HEK293 (cell line): ENCODE measurements at regions not wholly inside any gene's neighbourhood (a gene's known extent, or its start where the extent isn't known, plus 50 kb on each side); places are given as distances from the start of the nearest gene placed in this dataset.

Experiments
- CTCF ChIA-PET: fragments of 350-600 bp; formaldehyde crosslinking; extraction: SDS; loops from one replicate; lab custom pipeline; 2021; ENCODE audit warnings: antibody characterized with exemption; lab: Yijun Ruan, JAX
- POLR2A ChIA-PET: fragments of 300-600 bp; formaldehyde crosslinking; extraction: SDS; loops from one replicate; lab custom pipeline; 2020; ENCODE audit warnings: antibody characterized with exemption, inconsistent platforms; lab: Yijun Ruan, JAX
- H3K27ac ChIP-seq: fragments of 200-500 bp; sonication (Bioruptor generic); 2 replicates; pipeline ENCODE4 v1.5.1; 2014; ENCODE audit warnings: low read depth, low read length, control low read depth, inconsistent platforms; ENCODE audit errors: extremely low read depth
- H3K36me3 ChIP-seq, 2 experiments: fragments of 200-500 bp in 1 of 2; sonication (Bioruptor generic) in 1 of 2; 1 replicate in 1 of 2; 2 replicates in 1 of 2; pipeline ENCODE4 v1.5.1; 2014 to 2017; ENCODE audit warnings: inconsistent platforms in 2 of 2, low read length in 2 of 2; ENCODE audit not compliant: control insufficient read depth in 2 of 2, insufficient read depth in 1 of 2
- H3K4me1 ChIP-seq: fragments of 200-500 bp; sonication (Bioruptor generic); 2 replicates; pipeline ENCODE4 v1.5.1; 2014; ENCODE audit warnings: mild to moderate bottlenecking, low read length, inconsistent platforms; ENCODE audit not compliant: control insufficient read depth, insufficient read depth
- H3K4me3 ChIP-seq: 2 replicates; pipeline ENCODE4 v1.5.1; 2011; ENCODE audit warnings: low read depth, mild to moderate bottlenecking, control low read depth, low read length, moderate library complexity
- H3K9me3 ChIP-seq: fragments of 200-500 bp; sonication (Bioruptor generic); 2 replicates; pipeline ENCODE4 v1.5.1; 2014; ENCODE audit warnings: low read depth, low read length, inconsistent platforms; ENCODE audit not compliant: control insufficient read depth, insufficient read depth
- FEZF1 ChIP-seq: fragments of 450-650 bp; formaldehyde crosslinking; IDR thresholded peaks from 2 replicates; pipeline ENCODE4 v1.5.1; 2016; ENCODE audit warnings: missing biosample characterization, missing genetic modification characterization
- KLF10 ChIP-seq: fragments of 450-650 bp; IDR thresholded peaks from 2 replicates; pipeline ENCODE4 v1.5.1; 2018; ENCODE audit warnings: missing biosample characterization, mild to moderate bottlenecking, missing genetic modification characterization
- REPIN1 ChIP-seq: fragments of 450-650 bp; formaldehyde crosslinking; IDR thresholded peaks from 2 replicates; pipeline ENCODE4 v1.5.1; 2017; ENCODE audit warnings: missing biosample characterization, missing genetic modification characterization, low read depth
- SCRT1 ChIP-seq: fragments of 450-650 bp; formaldehyde crosslinking; IDR thresholded peaks from 2 replicates; pipeline ENCODE4 v1.5.1; 2016; ENCODE audit warnings: missing biosample characterization, missing genetic modification characterization, borderline replicate concordance
- SETDB1 ChIP-seq: IDR thresholded peaks from one replicate; pipeline ENCODE4 v1.6.1; 2017; ENCODE audit warnings: mild to moderate bottlenecking, low read length, moderate library complexity, mixed read lengths; ENCODE audit not compliant: insufficient read length
- ZNF138 ChIP-seq: fragments of 450-650 bp; formaldehyde crosslinking; IDR thresholded peaks from 2 replicates; pipeline ENCODE4 v1.5.1; 2016; ENCODE audit warnings: missing biosample characterization, missing genetic modification characterization, borderline replicate concordance
- ZNF19 ChIP-seq: fragments of 450-650 bp; formaldehyde crosslinking; IDR thresholded peaks from 2 replicates; pipeline ENCODE4; 2016; ENCODE audit warnings: missing biosample characterization, missing genetic modification characterization, low read depth
- ZNF2 ChIP-seq: fragments of 450-650 bp; formaldehyde crosslinking; IDR thresholded peaks from 2 replicates; pipeline ENCODE4 v1.5.1; 2016; ENCODE audit warnings: missing biosample characterization, missing genetic modification characterization
- ZNF350 ChIP-seq: fragments of 450-650 bp; formaldehyde crosslinking; IDR thresholded peaks from 2 replicates; pipeline ENCODE4 v1.5.0; 2017; ENCODE audit warnings: missing biosample characterization, mild to moderate bottlenecking, missing genetic modification characterization
- ZNF404 ChIP-seq: fragments of 450-650 bp; formaldehyde crosslinking; IDR thresholded peaks from 2 replicates; pipeline ENCODE4 v1.5.1; 2017; ENCODE audit warnings: missing biosample characterization, missing genetic modification characterization
- ZNF623 ChIP-seq: fragments of 450-650 bp; formaldehyde crosslinking; IDR thresholded peaks from 2 replicates; pipeline ENCODE4 v1.5.1; 2016; ENCODE audit warnings: missing biosample characterization, missing genetic modification characterization
- ZNF664 ChIP-seq: fragments of 450-650 bp; formaldehyde crosslinking; IDR thresholded peaks from 2 replicates; pipeline ENCODE4 v1.5.1; 2016; ENCODE audit warnings: missing biosample characterization, missing genetic modification characterization
- ZSCAN30 ChIP-seq: fragments of 450-650 bp; IDR thresholded peaks from 2 replicates; pipeline ENCODE4 v1.5.1; 2018; ENCODE audit warnings: missing biosample characterization, mild to moderate bottlenecking, missing genetic modification characterization, moderate library complexity
- ZXDB ChIP-seq: fragments of 450-650 bp; formaldehyde crosslinking; IDR thresholded peaks from 2 replicates; pipeline ENCODE4 v1.5.1; 2016; ENCODE audit warnings: missing biosample characterization, missing genetic modification characterization
- TF ChIP-seq, protein P1 (sequence below): fragments of 450-650 bp; formaldehyde crosslinking; IDR thresholded peaks from 2 replicates; pipeline ENCODE4 v1.5.1; 2016; ENCODE audit warnings: missing biosample characterization, missing genetic modification characterization
- TF ChIP-seq, protein P2 (sequence below): fragments of 450-650 bp; formaldehyde crosslinking; IDR thresholded peaks from 2 replicates; pipeline ENCODE4 v1.5.1; 2016; ENCODE audit warnings: missing biosample characterization, missing genetic modification characterization
- TF ChIP-seq, protein P3 (sequence below): fragments of 450-650 bp; formaldehyde crosslinking; IDR thresholded peaks from 2 replicates; pipeline ENCODE4 v1.5.1; 2017; ENCODE audit warnings: missing biosample characterization, missing genetic modification characterization
- TF ChIP-seq, protein P4 (sequence below): fragments of 450-650 bp; formaldehyde crosslinking; IDR thresholded peaks from 2 replicates; pipeline ENCODE4 v1.5.1; 2016; ENCODE audit warnings: missing biosample characterization, missing genetic modification characterization
- TF ChIP-seq, protein P5 (sequence below): fragments of 450-650 bp; formaldehyde crosslinking; IDR thresholded peaks from 2 replicates; pipeline ENCODE4 v1.5.1; 2016; ENCODE audit warnings: missing biosample characterization, missing genetic modification characterization
- TF ChIP-seq, protein P6 (sequence below): IDR thresholded peaks from 2 replicates; pipeline ENCODE4 v1.6.1; 2011; ENCODE audit warnings: mild to moderate bottlenecking, low read depth, low read length, borderline replicate concordance
- TF ChIP-seq, protein P7 (sequence below): fragments of 450-650 bp; formaldehyde crosslinking; IDR thresholded peaks from 2 replicates; pipeline ENCODE4 v1.5.1; 2016; ENCODE audit warnings: missing biosample characterization, missing genetic modification characterization
- TF ChIP-seq, protein P8 (sequence below): fragments of 450-650 bp; formaldehyde crosslinking; IDR thresholded peaks from 2 replicates; pipeline ENCODE4 v1.5.1; 2017; ENCODE audit warnings: missing biosample characterization, missing genetic modification characterization

DNA sequence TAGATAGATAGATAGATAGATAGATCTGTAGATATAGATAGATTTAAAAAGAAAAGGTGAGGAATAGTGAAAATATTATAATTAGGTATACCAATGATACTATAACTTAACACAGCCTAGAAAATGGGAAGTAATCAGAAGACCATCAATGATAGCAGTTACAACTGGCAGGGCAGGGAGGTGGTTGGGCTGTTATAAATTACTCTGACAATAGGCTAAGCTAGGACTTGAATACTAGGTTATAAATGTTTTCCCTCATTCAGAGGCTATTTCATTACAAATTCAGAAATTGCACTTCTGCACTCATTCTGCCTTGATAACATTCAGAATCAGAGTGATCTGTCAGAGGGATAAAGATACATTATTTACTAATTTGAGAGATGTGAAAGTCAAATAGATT lies 273.4 kb upstream of the PLD5 start:
- Histone ChIP-seq H3K4me1 (no peaks in the 10 kb centered on the region), H3K36me3 (no peaks in the 10 kb centered on the region), H3K9me3 (no peaks in the 10 kb centered on the region), H3K4me3 (no peak overlapping the region), H3K27ac (no peak overlapping the region)
- POLR2A ChIA-PET: no interaction called here
- TF ChIP-seq ZNF350 (tag by site-specific recombination): no peak
- TF ChIP-seq ZSCAN30 (tag by site-specific recombination): no peak
- TF ChIP-seq ZNF2 (tag by site-specific recombination): no peak
- TF ChIP-seq, protein P1, sequence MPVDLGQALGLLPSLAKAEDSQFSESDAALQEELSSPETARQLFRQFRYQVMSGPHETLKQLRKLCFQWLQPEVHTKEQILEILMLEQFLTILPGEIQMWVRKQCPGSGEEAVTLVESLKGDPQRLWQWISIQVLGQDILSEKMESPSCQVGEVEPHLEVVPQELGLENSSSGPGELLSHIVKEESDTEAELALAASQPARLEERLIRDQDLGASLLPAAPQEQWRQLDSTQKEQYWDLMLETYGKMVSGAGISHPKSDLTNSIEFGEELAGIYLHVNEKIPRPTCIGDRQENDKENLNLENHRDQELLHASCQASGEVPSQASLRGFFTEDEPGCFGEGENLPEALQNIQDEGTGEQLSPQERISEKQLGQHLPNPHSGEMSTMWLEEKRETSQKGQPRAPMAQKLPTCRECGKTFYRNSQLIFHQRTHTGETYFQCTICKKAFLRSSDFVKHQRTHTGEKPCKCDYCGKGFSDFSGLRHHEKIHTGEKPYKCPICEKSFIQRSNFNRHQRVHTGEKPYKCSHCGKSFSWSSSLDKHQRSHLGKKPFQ (tag by site-specific recombination): no peak
- no peak for TF ChIP-seq REPIN1 (tag by site-specific recombination)
- TF ChIP-seq, protein P2, sequence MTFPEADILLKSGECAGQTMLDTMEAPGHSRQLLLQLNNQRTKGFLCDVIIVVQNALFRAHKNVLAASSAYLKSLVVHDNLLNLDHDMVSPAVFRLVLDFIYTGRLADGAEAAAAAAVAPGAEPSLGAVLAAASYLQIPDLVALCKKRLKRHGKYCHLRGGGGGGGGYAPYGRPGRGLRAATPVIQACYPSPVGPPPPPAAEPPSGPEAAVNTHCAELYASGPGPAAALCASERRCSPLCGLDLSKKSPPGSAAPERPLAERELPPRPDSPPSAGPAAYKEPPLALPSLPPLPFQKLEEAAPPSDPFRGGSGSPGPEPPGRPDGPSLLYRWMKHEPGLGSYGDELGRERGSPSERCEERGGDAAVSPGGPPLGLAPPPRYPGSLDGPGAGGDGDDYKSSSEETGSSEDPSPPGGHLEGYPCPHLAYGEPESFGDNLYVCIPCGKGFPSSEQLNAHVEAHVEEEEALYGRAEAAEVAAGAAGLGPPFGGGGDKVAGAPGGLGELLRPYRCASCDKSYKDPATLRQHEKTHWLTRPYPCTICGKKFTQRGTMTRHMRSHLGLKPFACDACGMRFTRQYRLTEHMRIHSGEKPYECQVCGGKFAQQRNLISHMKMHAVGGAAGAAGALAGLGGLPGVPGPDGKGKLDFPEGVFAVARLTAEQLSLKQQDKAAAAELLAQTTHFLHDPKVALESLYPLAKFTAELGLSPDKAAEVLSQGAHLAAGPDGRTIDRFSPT: no peak
- TF ChIP-seq, protein P3, sequence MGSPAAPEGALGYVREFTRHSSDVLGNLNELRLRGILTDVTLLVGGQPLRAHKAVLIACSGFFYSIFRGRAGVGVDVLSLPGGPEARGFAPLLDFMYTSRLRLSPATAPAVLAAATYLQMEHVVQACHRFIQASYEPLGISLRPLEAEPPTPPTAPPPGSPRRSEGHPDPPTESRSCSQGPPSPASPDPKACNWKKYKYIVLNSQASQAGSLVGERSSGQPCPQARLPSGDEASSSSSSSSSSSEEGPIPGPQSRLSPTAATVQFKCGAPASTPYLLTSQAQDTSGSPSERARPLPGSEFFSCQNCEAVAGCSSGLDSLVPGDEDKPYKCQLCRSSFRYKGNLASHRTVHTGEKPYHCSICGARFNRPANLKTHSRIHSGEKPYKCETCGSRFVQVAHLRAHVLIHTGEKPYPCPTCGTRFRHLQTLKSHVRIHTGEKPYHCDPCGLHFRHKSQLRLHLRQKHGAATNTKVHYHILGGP (tag by site-specific recombination): no peak
- TF ChIP-seq KLF10 (tag by site-specific recombination): no peak
- TF ChIP-seq, protein P4, sequence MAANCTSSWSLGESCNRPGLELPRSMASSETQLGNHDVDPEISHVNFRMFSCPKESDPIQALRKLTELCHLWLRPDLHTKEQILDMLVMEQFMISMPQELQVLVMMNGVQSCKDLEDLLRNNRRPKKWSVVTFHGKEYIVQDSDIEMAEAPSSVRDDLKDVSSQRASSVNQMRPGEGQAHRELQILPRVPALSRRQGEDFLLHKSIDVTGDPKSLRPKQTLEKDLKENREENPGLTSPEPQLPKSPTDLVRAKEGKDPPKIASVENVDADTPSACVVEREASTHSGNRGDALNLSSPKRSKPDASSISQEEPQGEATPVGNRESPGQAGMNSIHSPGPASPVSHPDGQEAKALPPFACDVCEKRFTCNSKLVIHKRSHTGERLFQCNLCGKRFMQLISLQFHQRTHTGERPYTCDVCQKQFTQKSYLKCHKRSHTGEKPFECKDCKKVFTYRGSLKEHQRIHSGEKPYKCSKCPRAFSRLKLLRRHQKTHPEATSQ: no peak
- TF ChIP-seq ZNF404 (tag by site-specific recombination): no peak
- TF ChIP-seq ZNF623 (tag by site-specific recombination): no peak
- CTCF ChIA-PET: no interaction called here

DNA sequence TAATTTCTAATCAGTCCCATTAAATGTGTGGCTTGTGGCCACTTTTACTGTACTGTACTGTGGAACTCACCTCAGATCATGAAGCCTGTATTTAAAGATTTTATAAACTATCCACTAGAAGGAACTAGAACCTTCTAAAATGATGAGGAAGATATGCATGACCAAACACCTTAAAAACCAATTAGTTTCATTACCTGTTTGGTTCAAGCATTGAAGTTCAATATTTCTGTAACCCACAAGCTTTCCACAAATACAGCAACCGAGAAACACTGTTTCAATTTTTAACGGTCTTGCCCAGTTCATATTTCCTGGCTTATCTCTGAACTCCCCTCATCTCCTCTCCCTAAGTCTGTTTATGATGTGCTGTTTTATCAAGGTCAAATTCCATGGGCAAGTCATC lies 264.3 kb upstream of the PLD5 start:
- Histone ChIP-seq H3K9me3 (no peaks in the 10 kb centered on the region), H3K36me3 (no peaks in the 10 kb centered on the region), H3K27ac (no peak overlapping the region), H3K4me1 (no peaks in the 10 kb centered on the region), H3K4me3 (no peak overlapping the region)
- CTCF ChIA-PET: interaction anchor here (0.6 kb wide), 1 partner anchor 91 kb away, joined by 3 read pairs; no protein-coding TSS in a partner anchor
- POLR2A ChIA-PET: interaction anchor here (0.7 kb wide), 1 partner anchor 1195 kb away, joined by 4 read pairs; no protein-coding TSS in a partner anchor
- TF ChIP-seq ZNF664 (tag by site-specific recombination) (no peak), ZNF19 (tag by site-specific recombination) (no peak), SCRT1 (tag by site-specific recombination) (no peak), ZNF138 (tag by site-specific recombination) (no peak), SETDB1 (no peak), FEZF1 (no peak), ZXDB (tag by site-specific recombination) (no peak)
- TF ChIP-seq, protein P5, sequence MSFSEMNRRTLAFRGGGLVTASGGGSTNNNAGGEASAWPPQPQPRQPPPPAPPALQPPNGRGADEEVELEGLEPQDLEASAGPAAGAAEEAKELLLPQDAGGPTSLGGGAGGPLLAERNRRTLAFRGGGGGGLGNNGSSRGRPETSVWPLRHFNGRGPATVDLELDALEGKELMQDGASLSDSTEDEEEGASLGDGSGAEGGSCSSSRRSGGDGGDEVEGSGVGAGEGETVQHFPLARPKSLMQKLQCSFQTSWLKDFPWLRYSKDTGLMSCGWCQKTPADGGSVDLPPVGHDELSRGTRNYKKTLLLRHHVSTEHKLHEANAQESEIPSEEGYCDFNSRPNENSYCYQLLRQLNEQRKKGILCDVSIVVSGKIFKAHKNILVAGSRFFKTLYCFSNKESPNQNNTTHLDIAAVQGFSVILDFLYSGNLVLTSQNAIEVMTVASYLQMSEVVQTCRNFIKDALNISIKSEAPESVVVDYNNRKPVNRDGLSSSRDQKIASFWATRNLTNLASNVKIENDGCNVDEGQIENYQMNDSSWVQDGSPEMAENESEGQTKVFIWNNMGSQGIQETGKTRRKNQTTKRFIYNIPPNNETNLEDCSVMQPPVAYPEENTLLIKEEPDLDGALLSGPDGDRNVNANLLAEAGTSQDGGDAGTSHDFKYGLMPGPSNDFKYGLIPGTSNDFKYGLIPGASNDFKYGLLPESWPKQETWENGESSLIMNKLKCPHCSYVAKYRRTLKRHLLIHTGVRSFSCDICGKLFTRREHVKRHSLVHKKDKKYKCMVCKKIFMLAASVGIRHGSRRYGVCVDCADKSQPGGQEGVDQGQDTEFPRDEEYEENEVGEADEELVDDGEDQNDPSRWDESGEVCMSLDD (tag by site-specific recombination): no peak
- TF ChIP-seq, protein P6, sequence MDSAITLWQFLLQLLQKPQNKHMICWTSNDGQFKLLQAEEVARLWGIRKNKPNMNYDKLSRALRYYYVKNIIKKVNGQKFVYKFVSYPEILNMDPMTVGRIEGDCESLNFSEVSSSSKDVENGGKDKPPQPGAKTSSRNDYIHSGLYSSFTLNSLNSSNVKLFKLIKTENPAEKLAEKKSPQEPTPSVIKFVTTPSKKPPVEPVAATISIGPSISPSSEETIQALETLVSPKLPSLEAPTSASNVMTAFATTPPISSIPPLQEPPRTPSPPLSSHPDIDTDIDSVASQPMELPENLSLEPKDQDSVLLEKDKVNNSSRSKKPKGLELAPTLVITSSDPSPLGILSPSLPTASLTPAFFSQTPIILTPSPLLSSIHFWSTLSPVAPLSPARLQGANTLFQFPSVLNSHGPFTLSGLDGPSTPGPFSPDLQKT: no peak
- TF ChIP-seq, protein P7, sequence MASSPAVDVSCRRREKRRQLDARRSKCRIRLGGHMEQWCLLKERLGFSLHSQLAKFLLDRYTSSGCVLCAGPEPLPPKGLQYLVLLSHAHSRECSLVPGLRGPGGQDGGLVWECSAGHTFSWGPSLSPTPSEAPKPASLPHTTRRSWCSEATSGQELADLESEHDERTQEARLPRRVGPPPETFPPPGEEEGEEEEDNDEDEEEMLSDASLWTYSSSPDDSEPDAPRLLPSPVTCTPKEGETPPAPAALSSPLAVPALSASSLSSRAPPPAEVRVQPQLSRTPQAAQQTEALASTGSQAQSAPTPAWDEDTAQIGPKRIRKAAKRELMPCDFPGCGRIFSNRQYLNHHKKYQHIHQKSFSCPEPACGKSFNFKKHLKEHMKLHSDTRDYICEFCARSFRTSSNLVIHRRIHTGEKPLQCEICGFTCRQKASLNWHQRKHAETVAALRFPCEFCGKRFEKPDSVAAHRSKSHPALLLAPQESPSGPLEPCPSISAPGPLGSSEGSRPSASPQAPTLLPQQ: no peak
- TF ChIP-seq, protein P8, sequence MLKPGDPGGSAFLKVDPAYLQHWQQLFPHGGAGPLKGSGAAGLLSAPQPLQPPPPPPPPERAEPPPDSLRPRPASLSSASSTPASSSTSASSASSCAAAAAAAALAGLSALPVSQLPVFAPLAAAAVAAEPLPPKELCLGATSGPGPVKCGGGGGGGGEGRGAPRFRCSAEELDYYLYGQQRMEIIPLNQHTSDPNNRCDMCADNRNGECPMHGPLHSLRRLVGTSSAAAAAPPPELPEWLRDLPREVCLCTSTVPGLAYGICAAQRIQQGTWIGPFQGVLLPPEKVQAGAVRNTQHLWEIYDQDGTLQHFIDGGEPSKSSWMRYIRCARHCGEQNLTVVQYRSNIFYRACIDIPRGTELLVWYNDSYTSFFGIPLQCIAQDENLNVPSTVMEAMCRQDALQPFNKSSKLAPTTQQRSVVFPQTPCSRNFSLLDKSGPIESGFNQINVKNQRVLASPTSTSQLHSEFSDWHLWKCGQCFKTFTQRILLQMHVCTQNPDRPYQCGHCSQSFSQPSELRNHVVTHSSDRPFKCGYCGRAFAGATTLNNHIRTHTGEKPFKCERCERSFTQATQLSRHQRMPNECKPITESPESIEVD: no peak
